SU-DHL-6 (cell line): ENCODE measurements at regions not wholly inside any gene's neighbourhood (a gene's known extent, or its start where the extent isn't known, plus 50 kb on each side); places are given as distances from the start of the nearest gene placed in this dataset.

ENCODE experiments used
- H2AFZ ChIP-seq: fragments of 200-600 bp; sonication (generic); 2 replicates; pipeline ENCODE4 v1.6.1; 2014; ENCODE audit warnings: low read depth, mild to moderate bottlenecking, moderate library complexity, mixed read lengths, antibody characterized with exemption, low read length; ENCODE audit not compliant: severe bottlenecking
- H3F3A ChIP-seq: fragments of 200-600 bp; shearing (Covaris generic); 2 replicates; pipeline ENCODE4 v1.6.0; 2016; ENCODE audit warnings: antibody characterized with exemption, mild to moderate bottlenecking; ENCODE audit not compliant: insufficient read depth
- H3K27ac ChIP-seq: fragments of 200-600 bp; sonication (generic); 2 replicates; pipeline ENCODE4 v1.5.1; 2016; ENCODE audit warnings: low read depth, mild to moderate bottlenecking, low read length, moderate library complexity, mixed read lengths
- H3K27me3 ChIP-seq: fragments of 200-600 bp; sonication (generic), shearing (Covaris generic); 2 replicates; pipeline ENCODE4 v1.6.0; 2014; ENCODE audit warnings: mild to moderate bottlenecking, low read length
- H3K36me3 ChIP-seq: fragments of 200-600 bp; sonication (generic); 2 replicates; pipeline ENCODE4 v1.6.1; 2014; ENCODE audit warnings: mild to moderate bottlenecking, low read length, mixed read lengths
- H3K4me2 ChIP-seq: fragments of 300-600, 200-600 bp; shearing (Covaris generic), sonication (generic); 2 replicates; pipeline ENCODE4 v1.6.0; 2014; ENCODE audit warnings: low read length, low read depth, mild to moderate bottlenecking; ENCODE audit not compliant: poor library complexity, severe bottlenecking
- H3K4me3 ChIP-seq: fragments of 200-600 bp; sonication (generic); 2 replicates; pipeline ENCODE4 v1.5.1; 2014; ENCODE audit warnings: antibody characterized with exemption, low read length, mild to moderate bottlenecking, mixed read lengths; ENCODE audit not compliant: insufficient read depth, poor library complexity, severe bottlenecking
- H3K79me2 ChIP-seq: fragments of 200-600 bp; sonication (generic); 2 replicates; pipeline ENCODE4 v1.6.1; 2014; ENCODE audit warnings: mild to moderate bottlenecking, low read length, moderate library complexity; ENCODE audit not compliant: insufficient read depth
- H3K9ac ChIP-seq: fragments of 200-600 bp; sonication (generic); 2 replicates; pipeline ENCODE4 v1.7.0; 2014; ENCODE audit warnings: mild to moderate bottlenecking, low read length
- H3K9me2 ChIP-seq: fragments of 200-600 bp; sonication (generic); replicated peaks from 2 replicates; pipeline ENCODE4 v1.6.1; 2014; ENCODE audit warnings: low read length; ENCODE audit not compliant: insufficient read depth
- H3K9me3 ChIP-seq: fragments of 200-600 bp; sonication (generic); 2 replicates; pipeline ENCODE4 v1.6.1; 2014; ENCODE audit warnings: low read length, mixed read lengths; ENCODE audit not compliant: insufficient read depth
- H4K20me1 ChIP-seq: fragments of 200-600 bp; sonication (generic); 2 replicates; pipeline ENCODE4 v1.6.1; 2014; ENCODE audit warnings: low read depth, mild to moderate bottlenecking, antibody characterized with exemption, low read length, moderate library complexity, mixed read lengths
- CTCF ChIP-seq: fragments of 200-600 bp; sonication (generic); IDR thresholded peaks from one replicate; pipeline ENCODE4 v1.5.1; 2017; ENCODE audit warnings: antibody characterized with exemption, mild to moderate bottlenecking, low read length, moderate library complexity; ENCODE audit not compliant: insufficient read depth, poor library complexity, severe bottlenecking
- EZH2phosphoT487 ChIP-seq: fragments of 200-600 bp; sonication (generic), shearing (Covaris generic); conservative IDR thresholded peaks from 2 replicates; pipeline ENCODE4 v1.6.1; 2018; ENCODE audit warnings: mild to moderate bottlenecking, antibody characterized with exemption, low read length, moderate library complexity, mixed read lengths

- TF ChIP-seq CTCF (no peak), EZH2phosphoT487 (no peak)
- Histone ChIP-seq H3F3A (no peaks in the 10 kb centered on the region), H3K27me3 (no peaks in the 10 kb centered on the region), H4K20me1 (no peaks in the 10 kb centered on the region), H2AFZ (no peak overlapping the region), H3K9me2 (no peaks in the 10 kb centered on the region), H3K4me3 (no peak overlapping the region), H3K4me2 (no peak overlapping the region), H3K36me3 (no peaks in the 10 kb centered on the region), H3K9me3 (no peaks in the 10 kb centered on the region), H3K79me2 (no peaks in the 10 kb centered on the region), H3K27ac (no peak overlapping the region), H3K9ac (no peak overlapping the region)
Measured at GRCh38 chr7:12130609-12131008, 80.5 kb upstream of the TMEM106B start.

- H4K20me1 ChIP-seq = no peaks in the 10 kb centered on the region
- no peak overlapping the region for H3K4me3 ChIP-seq
- H3K9ac ChIP-seq = no peak overlapping the region
- H3F3A ChIP-seq = no peaks in the 10 kb centered on the region
- no peak overlapping the region for H3K27ac ChIP-seq
- H3K9me3 ChIP-seq = no peaks in the 10 kb centered on the region
- H3K4me2 ChIP-seq = no peak overlapping the region
- H3K9me2 ChIP-seq = no peaks in the 10 kb centered on the region
- no peak overlapping the region for H2AFZ ChIP-seq
- H3K27me3 ChIP-seq = no peaks in the 10 kb centered on the region
- no peaks in the 10 kb centered on the region for H3K36me3 ChIP-seq
- no peaks in the 10 kb centered on the region for H3K79me2 ChIP-seq
- TF ChIP-seq CTCF (no peak), EZH2phosphoT487 (no peak)
Measured at GRCh38 chr7:12131122-12131521, 80.0 kb upstream of the TMEM106B start.

GRCh38 chr7:12133865-12134264 lies 77.2 kb upstream of the TMEM106B start:
- Histone ChIP-seq H3K36me3 (no peaks in the 10 kb centered on the region), H3K27me3 (no peaks in the 10 kb centered on the region), H3K9ac (no peak overlapping the region), H3K79me2 (no peaks in the 10 kb centered on the region), H3K9me2 (no peaks in the 10 kb centered on the region), H3F3A (no peaks in the 10 kb centered on the region), H3K27ac (no peak overlapping the region), H3K9me3 (no peaks in the 10 kb centered on the region), H3K4me3 (no peak overlapping the region), H3K4me2 (no peak overlapping the region), H2AFZ (no peak overlapping the region), H4K20me1 (no peaks in the 10 kb centered on the region)
- TF ChIP-seq EZH2phosphoT487 = no peak
- no peak for TF ChIP-seq CTCF
